Chondrocyte (in vitro differentiated cells): ENCODE measurements at regions not wholly inside any gene's neighbourhood (a gene's known extent, or its start where the extent isn't known, plus 50 kb on each side); places are given as distances from the start of the nearest gene placed in this dataset.

Source experiments
- DNase-seq: peaks from one replicate; pipeline ENCODE4 v3.0.0; 2021; ENCODE audit warnings: mixed read lengths, low spot score
- H3K27ac Mint-ChIP-seq: one replicate; pipeline ENCODE4 v1.8.0; 2021; ENCODE audit warnings: mild to moderate bottlenecking, moderate library complexity, mixed read lengths; ENCODE audit not compliant: unreplicated experiment
- H3K27me3 Mint-ChIP-seq: 2 replicates; pipeline ENCODE4 v1.8.0; 2021; ENCODE audit warnings: low read depth, mixed read lengths
- H3K36me3 Mint-ChIP-seq: 2 replicates; pipeline ENCODE4 v1.8.0; 2021; ENCODE audit warnings: low read depth, mixed read lengths
- H3K4me1 Mint-ChIP-seq: 2 replicates; pipeline ENCODE4 v1.8.0; 2021; ENCODE audit warnings: low read depth, mild to moderate bottlenecking, mixed read lengths
- H3K4me3 Mint-ChIP-seq: one replicate; pipeline ENCODE4 v1.8.0; 2021; ENCODE audit warnings: mild to moderate bottlenecking, moderate library complexity, mixed read lengths; ENCODE audit not compliant: unreplicated experiment
- H3K9me3 Mint-ChIP-seq: 2 replicates; pipeline ENCODE4 v1.8.0; 2021; ENCODE audit warnings: low read depth, mixed read lengths
- TF ChIP-seq, protein P1 (sequence below): fragments of 200-600 bp; sonication (generic); IDR thresholded peaks from 2 replicates; pipeline ENCODE4 v1.5.0; 2021; ENCODE audit warnings: antibody characterized with exemption, mild to moderate bottlenecking, moderate library complexity

DNA sequence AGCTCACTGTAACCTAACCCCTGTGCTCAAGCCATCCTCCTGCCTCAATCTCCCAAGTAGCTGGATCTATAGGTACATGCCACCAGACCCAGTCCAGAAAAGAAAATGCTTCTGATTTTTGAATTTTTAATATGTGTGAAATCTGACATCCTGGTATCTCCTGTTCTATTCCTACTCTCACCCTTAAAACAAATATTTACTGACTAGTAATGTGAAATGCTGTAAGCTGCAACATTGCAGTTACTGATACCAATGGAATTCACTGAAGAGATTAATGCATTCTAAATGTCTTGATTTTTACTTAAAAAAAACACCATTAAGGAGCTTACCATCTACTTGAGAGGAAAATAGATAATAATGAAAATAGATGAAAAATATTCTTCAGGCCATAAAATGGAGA, 162.7 kb upstream of the TSLP start:
- H3K4me1 Mint-ChIP-seq = peaks cover 26% of the 10 kb centered on the region
- H3K27me3 Mint-ChIP-seq = peaks cover 6% of the 10 kb centered on the region
- H3K4me3 Mint-ChIP-seq = no peak overlapping the region
- TF ChIP-seq, protein P1, sequence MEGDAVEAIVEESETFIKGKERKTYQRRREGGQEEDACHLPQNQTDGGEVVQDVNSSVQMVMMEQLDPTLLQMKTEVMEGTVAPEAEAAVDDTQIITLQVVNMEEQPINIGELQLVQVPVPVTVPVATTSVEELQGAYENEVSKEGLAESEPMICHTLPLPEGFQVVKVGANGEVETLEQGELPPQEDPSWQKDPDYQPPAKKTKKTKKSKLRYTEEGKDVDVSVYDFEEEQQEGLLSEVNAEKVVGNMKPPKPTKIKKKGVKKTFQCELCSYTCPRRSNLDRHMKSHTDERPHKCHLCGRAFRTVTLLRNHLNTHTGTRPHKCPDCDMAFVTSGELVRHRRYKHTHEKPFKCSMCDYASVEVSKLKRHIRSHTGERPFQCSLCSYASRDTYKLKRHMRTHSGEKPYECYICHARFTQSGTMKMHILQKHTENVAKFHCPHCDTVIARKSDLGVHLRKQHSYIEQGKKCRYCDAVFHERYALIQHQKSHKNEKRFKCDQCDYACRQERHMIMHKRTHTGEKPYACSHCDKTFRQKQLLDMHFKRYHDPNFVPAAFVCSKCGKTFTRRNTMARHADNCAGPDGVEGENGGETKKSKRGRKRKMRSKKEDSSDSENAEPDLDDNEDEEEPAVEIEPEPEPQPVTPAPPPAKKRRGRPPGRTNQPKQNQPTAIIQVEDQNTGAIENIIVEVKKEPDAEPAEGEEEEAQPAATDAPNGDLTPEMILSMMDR = no peak
- no peaks in the 10 kb centered on the region for H3K36me3 Mint-ChIP-seq
- no peak for DNase-seq
- no peak overlapping the region for H3K27ac Mint-ChIP-seq
- peaks cover 8% of the 10 kb centered on the region for H3K9me3 Mint-ChIP-seq

DNA sequence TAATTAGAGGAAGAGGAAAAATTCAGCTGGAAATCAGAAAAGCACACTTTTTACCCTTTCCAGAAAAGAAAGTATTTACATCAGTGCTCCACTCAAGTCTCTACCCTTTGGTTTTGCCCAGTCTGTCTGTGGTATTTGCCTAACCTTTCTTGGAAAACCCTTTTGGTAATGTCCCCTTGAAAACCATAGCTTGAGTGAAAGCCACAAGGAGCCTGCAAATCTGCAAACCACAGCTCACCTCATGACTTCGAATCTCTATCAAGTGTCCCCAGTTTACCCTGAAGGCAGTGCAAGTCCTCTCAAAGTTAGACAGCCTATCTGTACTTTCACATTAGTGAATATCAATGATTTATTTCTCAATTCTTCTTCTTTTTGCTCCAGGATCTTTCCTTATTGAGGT, 162.1 kb upstream of the TSLP start:
- peaks cover 8% of the 10 kb centered on the region for H3K9me3 Mint-ChIP-seq

DNA sequence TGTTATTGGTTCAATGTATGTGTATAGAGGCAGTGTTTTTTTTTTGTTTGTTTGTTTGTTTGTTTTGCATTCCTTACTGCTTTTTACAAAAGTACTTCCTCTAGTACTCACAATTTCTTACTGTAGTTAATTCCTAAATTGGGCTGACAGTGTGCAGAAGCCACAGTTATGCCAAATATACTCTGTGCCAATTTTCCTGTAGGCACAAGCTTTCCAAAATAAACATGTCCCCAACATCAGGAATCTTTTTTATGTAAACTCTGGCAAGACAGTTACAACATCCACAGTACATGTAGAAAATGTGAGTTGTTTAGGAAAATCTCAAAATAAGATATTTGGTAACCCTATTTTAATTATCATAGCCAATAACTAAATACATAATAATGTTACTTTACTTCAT, 161.6 kb upstream of the TSLP start:
- no peak overlapping the region for H3K27ac Mint-ChIP-seq
- TF ChIP-seq, protein P1 = no peak
- no peak overlapping the region for H3K4me3 Mint-ChIP-seq
- H3K4me1 Mint-ChIP-seq = peaks cover 26% of the 10 kb centered on the region
- no peak for DNase-seq
- H3K36me3 Mint-ChIP-seq = no peaks in the 10 kb centered on the region
- peaks cover 6% of the 10 kb centered on the region for H3K27me3 Mint-ChIP-seq
- H3K9me3 Mint-ChIP-seq = peaks cover 8% of the 10 kb centered on the region

More for the DNA sequence above, 162.1 kb upstream of the TSLP start:
- Mint-ChIP-seq H3K4me1 (peaks cover 26% of the 10 kb centered on the region), H3K36me3 (no peaks in the 10 kb centered on the region), H3K27ac (no peak overlapping the region), H3K4me3 (no peak overlapping the region), H3K27me3 (peaks cover 6% of the 10 kb centered on the region)
- TF ChIP-seq, protein P1 = no peak
- no peak for DNase-seq

DNA sequence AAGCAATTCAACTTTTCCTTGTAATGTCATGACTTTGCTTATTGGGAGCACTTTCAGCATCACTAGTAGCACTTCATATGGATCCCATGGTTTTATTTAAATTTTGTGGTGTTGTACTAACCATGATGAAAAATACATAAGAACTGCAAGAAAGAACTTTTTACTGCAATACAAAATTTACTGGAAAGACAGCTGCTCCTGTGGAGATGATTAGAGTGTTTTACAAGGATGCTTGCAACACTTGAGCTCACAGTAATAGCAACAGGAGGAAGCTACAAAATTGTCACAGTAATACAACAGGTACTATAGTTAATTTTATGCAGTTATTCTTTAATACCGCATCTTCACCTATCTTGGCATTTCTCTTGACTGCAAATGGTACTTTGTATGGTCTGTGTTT, 158.3 kb upstream of the TSLP start:
- peaks cover 53% of the 10 kb centered on the region for H3K4me1 Mint-ChIP-seq
- H3K9me3 Mint-ChIP-seq = peaks cover 3% of the 10 kb centered on the region
- no peaks in the 10 kb centered on the region for H3K27me3 Mint-ChIP-seq
- H3K27ac Mint-ChIP-seq = no peak overlapping the region
- H3K4me3 Mint-ChIP-seq = no peak overlapping the region
- DNase-seq = no peak
- H3K36me3 Mint-ChIP-seq = no peaks in the 10 kb centered on the region
- TF ChIP-seq, protein P1 = no peak

DNA sequence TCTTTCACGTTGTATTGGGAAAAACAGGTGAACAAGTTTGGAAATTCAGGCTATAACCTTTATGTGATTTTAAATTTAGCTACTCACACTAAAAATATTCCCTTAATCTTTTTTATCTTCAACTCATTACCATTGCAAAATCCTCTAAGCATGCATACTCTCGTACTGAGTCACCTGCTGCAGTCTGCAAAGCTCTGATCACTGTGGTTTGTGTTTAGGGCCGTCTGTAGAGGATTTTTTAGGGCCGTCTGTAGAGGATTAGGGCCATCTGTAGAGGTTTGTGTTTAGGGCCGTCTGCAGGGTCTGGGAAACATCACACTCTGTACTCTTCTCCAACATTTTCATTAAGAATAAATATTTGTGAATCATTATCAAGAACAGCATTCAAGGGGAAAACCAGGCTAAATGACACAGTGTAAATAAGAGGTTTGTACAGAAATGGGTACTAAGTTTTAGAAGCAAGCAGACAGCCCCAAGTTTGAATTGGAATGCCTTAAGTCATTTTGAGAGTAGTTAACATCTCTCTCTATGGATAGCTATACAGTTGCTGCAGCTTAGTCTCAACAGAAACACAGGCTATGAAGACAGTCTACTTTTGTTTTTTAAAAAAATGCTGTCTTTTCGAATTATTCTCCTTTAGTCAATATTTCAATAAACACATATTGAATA, 155.0 kb upstream of the TSLP start:
- no peak overlapping the region for H3K27ac Mint-ChIP-seq
- no peak for DNase-seq
- peaks cover 3% of the 10 kb centered on the region for H3K9me3 Mint-ChIP-seq
- H3K4me3 Mint-ChIP-seq = no peak overlapping the region
- TF ChIP-seq, protein P1 = no peak
- H3K36me3 Mint-ChIP-seq = no peaks in the 10 kb centered on the region
- peaks cover 9% of the 10 kb centered on the region for H3K27me3 Mint-ChIP-seq
- H3K4me1 Mint-ChIP-seq = peaks cover 27% of the 10 kb centered on the region
